ENCODE measurements at regions not wholly inside any gene's neighbourhood (a gene's known extent, or its start where the extent isn't known, plus 50 kb on each side); places are given as distances from the start of the nearest gene placed in this dataset.

GRCh38 chr10:44607116-44607515 lies 222.2 kb upstream of the CXCL12 start:
- CTCF ChIA-PET, result no interaction called here
- RAD21 ChIA-PET (ENCODE audit: low non-redundant PET in 1 of 2, low total read pairs in 2 of 2, uncharacterized antibody in 2 of 2, unreplicated experiment in 2 of 2), result no interaction called here
- no peaks in the 10 kb centered on the region for H3K36me3 ChIP-seq (ENCODE audit: control insufficient read depth in 1 of 2, insufficient read depth in 2 of 2, low read length in 2 of 2)
- no TSS peak for BruUV-seq (replicated peaks)
- no peaks in the 10 kb centered on the region for H3K79me2 ChIP-seq (ENCODE audit: insufficient read depth, low read length)
- H3K9me3 ChIP-seq (ENCODE audit: control insufficient read depth in 1 of 2, insufficient read depth in 1 of 2, low read depth in 1 of 2, low read length in 2 of 2), result no peaks in the 10 kb centered on the region
- H3K4me3 ChIP-seq (replicated peaks in 1 of 2; ENCODE audit: low read depth in 1 of 2, low read length in 2 of 2), result no peak overlapping the region
- no peaks in the 10 kb centered on the region for H3K9me2 ChIP-seq (ENCODE audit: insufficient read depth)
- intact Hi-C loops (cut with micrococcal nuclease), result no loop called here
- H4K20me1 ChIP-seq (ENCODE audit: insufficient read depth), result no peaks in the 10 kb centered on the region
- no peaks in the 10 kb centered on the region for H3K4me1 ChIP-seq (ENCODE audit: control insufficient read depth in 1 of 2, insufficient read depth in 2 of 2, low read length in 2 of 2)
- TF ChIP-seq SIN3A (IDR thresholded peaks at IDR 0.05; ENCODE audit: low read depth), result no peak
- DNase-seq (ENCODE audit: low read depth, low spot score), result no peak
- no peak overlapping the region for H3K9ac ChIP-seq (ENCODE audit: low read length)
- H2AFZ ChIP-seq (ENCODE audit: low read depth, low read length, poor library complexity, severe bottlenecking), result no peak overlapping the region
- H3K27ac ChIP-seq (ENCODE audit: low read depth, low read length), result no peak overlapping the region
- POLR2A ChIA-PET, result no interaction called here
- H3K4me2 ChIP-seq (ENCODE audit: low read length), result no peak overlapping the region
- ATAC-seq, result no peak
- peaks cover 22% of the 10 kb centered on the region; the same call in 1 of the 2 replicates for H3K27me3 ChIP-seq (ENCODE audit: insufficient read depth, low read length)

DNA sequence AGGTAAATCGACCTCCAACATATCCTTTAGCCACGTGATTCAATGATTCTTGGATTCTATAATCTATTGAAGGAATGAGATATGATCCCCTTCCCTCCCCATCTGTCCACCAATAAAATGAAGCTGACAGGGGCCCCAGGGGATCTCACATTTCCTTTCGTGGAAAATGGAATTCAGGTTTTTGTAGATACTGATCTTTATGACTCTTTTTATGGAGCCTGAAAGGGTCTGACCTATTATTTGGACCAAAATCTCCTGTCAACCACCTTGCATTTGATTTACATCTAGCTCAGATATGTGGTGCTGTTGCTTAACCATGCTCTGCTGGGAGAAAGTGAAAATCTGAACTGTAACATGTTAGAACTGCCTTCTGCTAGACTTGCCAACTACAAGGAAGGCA lies 234.0 kb upstream of the CXCL12 start:
- CTCF ChIA-PET, result no interaction called here
- RAD21 ChIA-PET (ENCODE audit: low non-redundant PET in 1 of 2, low total read pairs in 2 of 2, uncharacterized antibody in 2 of 2, unreplicated experiment in 2 of 2), result no interaction called here
- BruUV-seq (replicated peaks), result no TSS peak

More for the DNA sequence above, 234.0 kb upstream of the CXCL12 start:
- Histone ChIP-seq H3K4me2 (ENCODE audit: low read length) (no peak overlapping the region), H3K9me2 (ENCODE audit: insufficient read depth) (no peaks in the 10 kb centered on the region), H3K27me3 (ENCODE audit: insufficient read depth, low read length) (no peaks in the 10 kb centered on the region), H2AFZ (ENCODE audit: low read depth, low read length, poor library complexity, severe bottlenecking) (no peak overlapping the region), H3K9ac (ENCODE audit: low read length) (no peak overlapping the region), H3K4me3 (replicated peaks in 1 of 2; ENCODE audit: low read depth in 1 of 2, low read length in 2 of 2) (no peak overlapping the region), H4K20me1 (ENCODE audit: insufficient read depth) (no peaks in the 10 kb centered on the region), H3K36me3 (ENCODE audit: control insufficient read depth in 1 of 2, insufficient read depth in 2 of 2, low read length in 2 of 2) (no peaks in the 10 kb centered on the region), H3K9me3 (ENCODE audit: control insufficient read depth in 1 of 2, insufficient read depth in 1 of 2, low read depth in 1 of 2, low read length in 2 of 2) (no peaks in the 10 kb centered on the region), H3K27ac (ENCODE audit: low read depth, low read length) (no peak overlapping the region), H3K4me1 (ENCODE audit: control insufficient read depth in 1 of 2, insufficient read depth in 2 of 2, low read length in 2 of 2) (no peaks in the 10 kb centered on the region), H3K79me2 (ENCODE audit: insufficient read depth, low read length) (no peaks in the 10 kb centered on the region)
- POLR2A ChIA-PET, result no interaction called here
- intact Hi-C loops (cut with micrococcal nuclease), result no loop called here
- ATAC-seq (no peak), DNase-seq (ENCODE audit: low read depth, low spot score) (no peak)
- TF ChIP-seq POLR2A (IDR thresholded peaks at IDR 0.05; ENCODE audit: borderline replicate concordance, extremely low read depth, insufficient read depth, insufficient read length), result no peak
- no peak for TF ChIP-seq ELF1 (IDR thresholded peaks at IDR 0.05; ENCODE audit: borderline replicate concordance, low read depth)
- no peak for TF ChIP-seq JUND (IDR thresholded peaks at IDR 0.05)
- no peak for TF ChIP-seq ZFX (IDR thresholded peaks at IDR 0.05)
- TF ChIP-seq SIN3A (IDR thresholded peaks at IDR 0.05; ENCODE audit: low read depth), result no peak
- TF ChIP-seq, protein P1, sequence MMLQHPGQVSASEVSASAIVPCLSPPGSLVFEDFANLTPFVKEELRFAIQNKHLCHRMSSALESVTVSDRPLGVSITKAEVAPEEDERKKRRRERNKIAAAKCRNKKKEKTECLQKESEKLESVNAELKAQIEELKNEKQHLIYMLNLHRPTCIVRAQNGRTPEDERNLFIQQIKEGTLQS (IDR thresholded peaks at IDR 0.05), result no peak
- TF ChIP-seq EZH2phosphoT487 (IDR thresholded peaks at IDR 0.05; ENCODE audit: borderline replicate concordance), result no peak
- no peak for TF ChIP-seq YY1 (IDR thresholded peaks at IDR 0.05; ENCODE audit: extremely low read depth, insufficient replicate concordance, low read depth, low read length)
- TF ChIP-seq, protein P2, sequence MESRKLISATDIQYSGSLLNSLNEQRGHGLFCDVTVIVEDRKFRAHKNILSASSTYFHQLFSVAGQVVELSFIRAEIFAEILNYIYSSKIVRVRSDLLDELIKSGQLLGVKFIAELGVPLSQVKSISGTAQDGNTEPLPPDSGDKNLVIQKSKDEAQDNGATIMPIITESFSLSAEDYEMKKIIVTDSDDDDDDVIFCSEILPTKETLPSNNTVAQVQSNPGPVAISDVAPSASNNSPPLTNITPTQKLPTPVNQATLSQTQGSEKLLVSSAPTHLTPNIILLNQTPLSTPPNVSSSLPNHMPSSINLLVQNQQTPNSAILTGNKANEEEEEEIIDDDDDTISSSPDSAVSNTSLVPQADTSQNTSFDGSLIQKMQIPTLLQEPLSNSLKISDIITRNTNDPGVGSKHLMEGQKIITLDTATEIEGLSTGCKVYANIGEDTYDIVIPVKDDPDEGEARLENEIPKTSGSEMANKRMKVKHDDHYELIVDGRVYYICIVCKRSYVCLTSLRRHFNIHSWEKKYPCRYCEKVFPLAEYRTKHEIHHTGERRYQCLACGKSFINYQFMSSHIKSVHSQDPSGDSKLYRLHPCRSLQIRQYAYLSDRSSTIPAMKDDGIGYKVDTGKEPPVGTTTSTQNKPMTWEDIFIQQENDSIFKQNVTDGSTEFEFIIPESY (IDR thresholded peaks at IDR 0.05; ENCODE audit: extremely low read depth, insufficient replicate concordance, low read length), result no peak
- no peak for TF ChIP-seq SP1 (IDR thresholded peaks at IDR 0.05; ENCODE audit: low read depth)
- no peak for TF ChIP-seq CTCF (IDR thresholded peaks at IDR 0.05 in 2 of 3, conservative IDR thresholded peaks at IDR 0.05 in 1 of 3; ENCODE audit: borderline replicate concordance in 1 of 3, insufficient read depth in 1 of 3, low read depth in 2 of 3, low read length in 2 of 3)
- no peak for TF ChIP-seq EZH2 (IDR thresholded peaks at IDR 0.05)

All from HCT116 (cell line).